Stimulated activated CD4-positive, alpha-beta T cell treated with anti-CD3 and anti-CD28 coated beads, Interleukin-1b, Interleukin-23, amount 100 ng/mL, for 1 hour (primary cell): ENCODE measurements at regions not wholly inside any gene's neighbourhood (a gene's known extent, or its start where the extent isn't known, plus 50 kb on each side); places are given as distances from the start of the nearest gene placed in this dataset.
"Not testable (repeated sequence)": the region's sequence is repeated elsewhere in the genome, so short reads cannot be mapped to it uniquely, and the experiment has no call there.

Experiments used
- DNase-seq, 2 donors: peaks; one replicate each; pipeline ENCODE4 v3.0.0-alpha.2; 2020; ENCODE audit warnings: low read depth in 2 of 2

DNA sequence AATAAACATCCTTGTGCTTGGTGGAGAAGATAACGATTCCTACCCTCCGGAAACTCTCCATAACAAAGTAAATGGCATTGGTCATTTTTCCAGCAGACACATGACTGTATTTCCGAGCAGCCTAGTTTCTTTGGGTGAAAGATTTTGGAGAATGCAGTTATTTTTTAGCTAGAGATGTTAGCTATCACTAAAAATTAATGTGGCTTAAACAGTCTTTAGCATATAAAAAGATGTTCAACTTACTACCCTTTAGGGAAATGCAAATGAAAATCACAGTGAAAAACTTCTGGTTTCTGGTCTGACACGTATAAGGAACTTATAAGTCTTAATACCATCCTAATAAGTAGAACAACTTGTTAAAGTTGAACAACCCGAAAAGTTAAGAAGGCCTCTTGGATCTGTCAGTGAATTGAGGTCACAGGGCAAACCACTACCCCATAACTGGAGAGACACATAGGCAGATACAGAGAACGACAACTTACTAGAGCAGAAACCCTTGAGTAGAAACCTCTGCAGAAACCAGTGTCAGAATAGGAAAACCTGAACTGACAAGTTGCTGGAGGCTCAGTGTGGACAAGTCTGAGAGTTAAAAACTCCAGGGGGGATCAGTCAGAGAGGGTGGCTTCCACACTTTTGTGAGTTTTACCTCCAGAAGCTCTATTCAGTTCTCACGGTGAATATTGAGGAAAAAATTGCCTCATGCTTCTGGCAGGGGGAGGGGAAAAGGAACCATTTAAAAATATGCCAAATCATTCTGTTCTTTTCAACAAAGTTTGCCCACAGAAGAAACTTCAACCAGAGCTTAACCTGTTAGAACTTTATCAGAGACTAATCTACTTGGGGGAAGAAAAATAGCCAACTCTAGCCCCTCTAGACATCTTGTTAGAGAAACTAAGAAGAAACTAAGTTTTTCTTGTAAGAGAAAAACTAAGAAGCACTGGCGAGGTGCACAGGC, 325.2 kb upstream of the RPS23 start:
- no peak for DNase-seq

DNA sequence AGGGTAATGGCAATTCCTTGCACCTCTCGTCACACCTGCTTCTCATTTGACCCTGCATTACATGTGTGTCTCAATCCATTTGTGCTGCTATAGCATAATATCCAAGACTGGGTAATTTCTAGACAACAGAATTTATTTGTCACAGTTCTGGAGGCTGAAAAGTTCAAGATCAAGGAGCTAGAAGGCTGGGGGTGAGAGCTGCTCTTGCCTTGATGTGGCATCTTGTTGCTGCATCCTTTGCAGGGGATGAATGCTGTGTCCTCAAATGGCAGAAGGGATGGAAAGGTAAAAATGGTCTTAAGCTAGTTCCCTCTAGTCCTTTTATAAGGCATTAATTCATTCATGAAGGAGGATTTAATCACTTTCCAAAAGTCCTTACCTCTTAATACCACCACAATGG, 323.7 kb upstream of the RPS23 start:
- DNase-seq: no peak

DNA sequence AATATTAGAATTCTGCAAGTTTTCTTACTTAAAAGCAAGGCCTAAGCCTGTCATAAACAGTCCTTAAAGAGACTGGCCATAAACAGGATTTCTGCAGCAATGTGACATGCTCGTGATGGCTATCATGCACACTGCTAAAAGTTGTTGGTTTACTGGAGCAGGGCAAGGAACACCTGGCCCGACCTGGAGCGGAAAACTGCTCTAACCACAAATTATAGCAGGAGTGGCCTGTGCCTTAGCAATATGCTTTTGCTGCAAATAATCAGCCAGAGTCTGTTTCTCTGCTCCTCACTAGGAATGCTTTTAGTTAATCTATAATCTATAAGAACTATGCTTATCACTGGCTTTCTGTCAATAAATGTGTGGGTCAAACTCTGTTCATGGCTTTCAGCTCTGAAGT, 322.9 kb upstream of the RPS23 start:
- no peak for DNase-seq

DNA sequence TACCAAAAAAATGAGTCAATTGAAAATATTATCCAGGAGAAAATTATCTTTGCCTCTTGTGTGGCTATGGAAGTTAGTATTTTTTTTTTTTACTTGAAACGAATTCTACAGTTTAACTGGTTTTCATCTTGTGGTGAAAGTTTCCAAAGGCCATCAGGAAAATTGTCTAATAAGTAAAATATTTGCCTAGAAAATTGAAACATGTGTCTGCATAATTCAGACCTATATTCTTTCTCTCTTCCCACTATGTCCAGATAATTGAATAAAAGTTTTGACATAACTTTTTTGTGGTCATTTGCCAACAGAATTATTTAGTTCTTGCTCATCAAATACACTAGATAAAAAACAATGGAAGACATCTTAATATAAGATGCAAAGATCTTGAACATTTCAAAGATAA, 321.5 kb upstream of the RPS23 start:
- no peak for DNase-seq

DNA sequence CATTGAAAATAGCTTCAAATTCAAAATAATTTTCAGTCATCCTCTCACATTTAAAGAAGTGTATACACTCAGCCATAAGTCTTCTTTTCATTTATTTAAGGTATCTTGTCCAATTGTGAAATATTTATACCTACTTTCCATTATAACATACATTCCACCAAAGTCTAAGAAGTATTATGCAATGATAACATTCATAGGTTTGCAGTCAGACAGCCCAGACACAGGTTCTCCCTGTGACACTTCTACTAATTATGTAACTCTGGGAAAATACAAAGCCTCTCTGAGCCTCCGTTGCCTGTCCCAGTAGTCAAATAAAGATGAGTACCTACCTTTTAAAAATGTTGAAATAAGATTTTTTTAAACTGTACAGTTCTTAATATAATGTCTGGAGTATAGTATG, 320.9 kb upstream of the RPS23 start:
- no peak for DNase-seq

DNA sequence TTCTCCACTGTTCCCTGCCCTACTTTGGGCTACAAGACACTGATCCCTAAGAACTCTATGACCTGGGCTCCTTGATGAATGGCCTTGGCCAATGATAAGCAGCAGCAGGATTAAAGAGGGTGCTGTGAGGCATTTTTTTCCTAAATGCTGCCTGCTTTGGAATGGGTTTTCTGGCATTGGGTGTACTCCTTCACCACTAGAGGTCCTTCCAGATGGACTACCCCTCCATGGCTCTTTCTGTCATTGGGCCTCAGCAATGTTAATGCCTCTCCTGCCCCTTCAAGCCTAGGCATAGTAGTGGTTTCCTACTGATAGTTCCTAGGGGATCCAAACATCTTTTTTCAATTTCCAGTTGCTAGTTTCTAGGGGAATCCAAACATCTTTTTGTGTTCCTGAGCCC, 319.3 kb upstream of the RPS23 start:
- DNase-seq: no peak

DNA sequence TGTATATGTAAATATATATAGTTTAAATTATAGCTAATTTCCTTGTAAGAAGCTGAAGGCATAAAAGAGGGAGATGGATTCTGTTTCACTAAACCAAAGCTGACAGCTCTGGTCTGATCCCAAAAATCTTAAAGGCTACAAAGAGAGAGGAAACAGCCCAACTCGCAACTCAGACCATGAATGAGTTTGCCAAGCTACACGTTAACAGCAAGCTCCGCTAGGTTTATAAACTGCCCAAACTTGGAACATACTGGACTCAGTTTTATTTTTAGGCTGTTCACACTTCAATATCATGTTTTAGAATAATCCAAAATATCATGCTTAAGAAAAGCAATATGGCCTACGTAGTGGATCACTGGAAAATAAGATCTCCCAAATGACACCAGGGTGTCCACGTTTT, 318.3 kb upstream of the RPS23 start:
- no peak for DNase-seq

DNA sequence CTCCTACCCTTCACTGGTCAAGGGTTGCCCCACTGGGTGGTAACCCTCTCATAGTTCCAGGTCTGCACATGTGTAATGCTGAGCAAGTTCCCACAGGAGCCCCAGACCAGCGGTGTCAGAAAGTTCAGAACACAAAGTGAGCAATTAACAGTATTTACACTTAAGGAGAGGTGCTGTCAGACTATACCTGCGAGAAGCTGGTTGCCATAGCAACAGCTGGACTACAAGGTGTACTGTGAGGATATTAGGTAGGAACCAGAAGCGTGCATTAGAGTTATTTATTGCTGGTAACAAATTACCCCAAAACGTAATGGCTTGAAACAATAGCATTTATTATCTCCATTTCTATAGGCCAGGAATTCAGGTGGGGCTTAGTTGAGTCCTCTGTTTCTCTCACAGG, 317.0 kb upstream of the RPS23 start:
- no peak for DNase-seq

DNA sequence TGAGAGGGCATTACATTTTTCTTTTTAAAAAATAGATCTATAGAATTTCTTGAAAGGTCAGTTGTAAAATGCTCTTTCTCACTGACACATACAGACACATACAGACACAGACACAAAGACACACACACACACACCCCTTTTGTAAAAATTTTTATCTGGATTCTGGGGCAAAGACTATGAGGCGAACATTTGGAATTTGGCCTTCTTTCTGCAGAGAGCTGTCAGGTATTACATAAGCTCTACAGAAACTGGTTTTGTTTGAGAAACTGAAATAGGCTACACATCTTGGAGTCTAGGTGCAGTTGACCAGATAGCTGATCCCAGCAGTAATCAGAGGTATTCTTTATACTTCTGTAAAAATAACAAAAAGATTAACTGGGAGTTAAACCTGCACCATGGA, 315.9 kb upstream of the RPS23 start:
- DNase-seq: no peak

DNA sequence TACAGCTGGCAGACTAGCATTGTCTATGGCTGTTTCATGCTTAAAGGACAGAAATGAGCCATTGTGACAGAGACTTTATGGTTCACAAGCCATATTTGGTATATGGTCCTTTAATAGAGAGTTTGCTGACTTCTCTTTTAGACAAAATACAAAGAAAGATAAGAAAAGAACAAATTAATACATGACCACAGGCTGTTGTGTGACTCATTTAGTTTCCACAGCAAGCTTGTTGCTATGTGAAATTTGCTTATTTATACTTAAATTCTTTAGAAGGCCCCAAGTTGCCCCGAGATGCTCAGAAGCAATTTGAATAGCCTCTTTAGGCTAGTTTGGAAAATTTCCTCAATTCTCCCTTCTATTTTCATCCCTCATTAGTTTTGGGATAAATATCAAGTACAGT, 315.3 kb upstream of the RPS23 start:
- no peak for DNase-seq

DNA sequence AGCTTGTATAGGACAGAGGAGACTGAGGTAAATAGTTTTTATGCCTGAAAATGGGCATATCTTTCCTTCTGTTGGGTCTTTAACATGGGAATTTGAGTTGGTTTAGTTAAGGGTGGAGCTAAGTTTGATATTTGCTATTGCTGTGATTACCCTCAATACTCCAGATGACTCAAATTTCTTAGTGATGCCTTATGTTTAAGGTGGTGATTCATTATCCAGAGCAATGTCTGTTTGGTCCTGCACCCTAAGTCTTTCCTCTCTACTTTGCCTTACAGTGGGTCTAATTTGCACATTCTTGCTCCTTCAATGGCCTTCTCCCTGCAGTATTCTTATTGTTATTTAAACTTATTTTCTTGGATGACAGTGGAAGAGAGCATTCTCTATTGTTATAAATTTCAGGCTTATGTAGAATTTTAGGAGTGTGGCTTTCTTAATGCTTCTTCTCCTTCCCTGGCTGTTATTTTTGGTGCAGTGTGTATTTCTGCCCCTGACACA, 312.9 kb upstream of the RPS23 start:
- no peak for DNase-seq

DNA sequence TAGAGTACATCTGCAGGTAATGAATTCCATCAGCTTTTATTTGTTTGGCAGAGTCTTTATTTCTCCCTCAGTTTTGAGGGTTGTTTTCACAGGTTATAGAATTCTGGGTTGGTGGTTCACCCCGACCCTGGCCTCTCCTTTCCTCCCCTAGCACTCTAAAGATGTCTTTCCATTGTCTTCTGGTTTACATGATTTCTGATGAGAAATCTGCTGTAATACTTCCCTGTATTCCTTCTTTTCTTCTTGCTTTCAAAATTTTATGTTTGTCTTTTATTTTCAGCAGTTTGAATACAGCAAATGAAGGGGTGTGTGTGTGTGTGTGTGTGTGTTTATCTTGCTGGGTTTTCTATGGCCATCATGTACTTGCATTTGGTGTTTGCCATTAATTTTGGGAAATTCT, 312.0 kb upstream of the RPS23 start:
- no peak for DNase-seq

DNA sequence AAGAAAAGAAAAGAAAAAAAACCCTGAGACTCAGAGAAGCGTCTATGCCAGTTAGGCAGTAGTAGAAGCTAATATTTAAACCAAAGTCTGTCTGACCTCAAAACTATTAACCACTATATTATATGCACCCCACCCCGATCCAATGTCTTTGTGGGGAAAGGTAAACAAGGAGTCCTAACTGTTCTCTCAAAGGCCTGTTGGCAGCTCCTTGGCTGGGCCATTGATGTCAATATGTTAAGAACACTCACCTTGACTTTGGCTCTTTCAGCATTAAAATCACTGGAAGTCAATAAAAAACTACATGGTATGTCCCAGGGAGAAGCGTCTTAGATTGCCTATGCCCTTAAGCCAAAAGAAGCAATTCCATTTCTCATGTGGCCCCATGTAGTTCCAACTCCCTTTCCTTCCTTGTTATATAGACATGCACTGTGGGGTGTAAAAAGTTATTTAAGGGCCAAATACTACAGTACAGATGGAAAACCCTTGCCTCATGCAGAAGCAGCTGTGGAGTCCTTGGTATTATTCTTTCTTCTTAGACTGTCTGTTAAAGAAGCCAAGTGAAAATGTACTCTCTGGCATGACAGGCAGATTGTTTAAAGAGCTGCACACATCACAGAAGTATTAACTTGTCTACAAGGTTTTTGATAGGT, 308.6 kb upstream of the RPS23 start:
- DNase-seq: no peak

DNA sequence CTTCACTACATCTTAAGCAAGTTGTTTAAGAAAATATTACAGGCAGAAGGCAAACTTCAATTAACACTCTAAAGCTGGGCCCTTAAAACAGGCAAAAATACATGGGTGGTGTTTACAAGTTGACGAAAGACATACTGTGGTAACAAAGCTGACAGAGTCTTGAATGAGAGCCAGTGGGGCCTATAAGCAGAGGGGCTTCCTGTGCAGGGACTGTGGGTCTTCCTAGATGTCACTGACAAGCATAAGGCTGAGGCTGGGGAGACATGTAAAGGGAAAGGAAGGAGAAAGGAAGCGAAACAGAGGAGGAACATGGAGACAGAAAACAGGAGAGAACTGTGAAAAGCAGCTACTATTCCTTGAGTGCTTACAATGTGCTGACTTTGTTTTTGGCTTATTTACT, 308.0 kb upstream of the RPS23 start:
- no peak for DNase-seq

DNA sequence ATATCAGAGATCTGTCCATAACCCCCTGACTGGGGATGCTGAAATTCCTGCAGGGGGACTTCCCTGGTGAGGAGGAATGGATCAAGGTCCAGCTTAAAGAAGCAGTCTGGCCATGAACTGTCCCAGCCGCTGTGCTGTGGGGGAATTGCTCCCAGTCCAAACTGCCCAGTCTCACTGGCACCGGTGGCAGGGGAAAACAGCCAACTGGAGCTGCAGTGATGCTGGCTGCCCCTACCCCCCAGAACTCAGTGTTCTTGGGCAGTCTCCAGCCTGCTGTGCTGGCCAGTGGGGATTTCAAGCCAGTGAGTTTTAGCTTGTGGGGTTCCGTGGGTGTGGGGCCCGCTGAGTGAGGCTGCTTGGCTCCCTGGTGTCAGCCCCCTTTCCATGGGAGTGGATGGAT, 306.5 kb upstream of the RPS23 start:
- DNase-seq: no peak

DNA sequence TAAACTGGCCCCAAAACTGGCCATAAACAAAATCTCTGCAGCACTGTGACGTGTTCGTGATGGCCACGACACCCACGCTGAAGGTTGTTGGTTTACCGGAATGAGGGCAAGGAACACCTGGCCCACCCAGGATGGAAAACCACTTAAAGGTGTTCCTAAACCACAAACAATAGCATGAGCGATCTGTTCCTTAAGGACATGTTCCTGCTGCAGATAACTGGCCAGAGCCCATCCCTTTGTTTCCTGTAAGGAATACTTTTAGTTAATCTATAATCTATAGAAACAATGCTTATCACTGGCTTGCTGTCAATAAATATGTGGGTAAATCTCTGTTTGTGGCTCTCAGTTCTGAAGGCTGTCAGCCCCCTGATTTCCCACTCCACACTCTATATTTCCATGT, 305.2 kb upstream of the RPS23 start:
- DNase-seq: not testable (repeated sequence)

DNA sequence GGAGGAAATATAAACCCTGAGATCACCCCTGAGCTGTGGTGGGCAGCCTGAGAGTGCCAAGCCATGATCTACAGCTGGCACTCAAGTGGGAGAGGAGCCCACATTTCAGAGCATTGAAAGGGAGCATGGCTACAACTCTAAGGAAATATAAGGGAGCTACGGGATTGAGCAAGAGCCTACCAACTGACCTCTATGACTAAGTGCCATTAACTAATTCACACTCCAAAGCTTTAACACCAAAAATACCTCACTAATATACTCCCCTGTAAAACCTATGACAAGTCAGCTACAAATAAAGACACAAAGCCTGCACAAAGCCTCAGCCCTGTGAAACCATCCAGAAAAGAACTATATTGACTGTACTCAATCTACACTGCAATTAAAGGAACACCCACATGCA, 286.8 kb upstream of the RPS23 start:
- no peak for DNase-seq

DNA sequence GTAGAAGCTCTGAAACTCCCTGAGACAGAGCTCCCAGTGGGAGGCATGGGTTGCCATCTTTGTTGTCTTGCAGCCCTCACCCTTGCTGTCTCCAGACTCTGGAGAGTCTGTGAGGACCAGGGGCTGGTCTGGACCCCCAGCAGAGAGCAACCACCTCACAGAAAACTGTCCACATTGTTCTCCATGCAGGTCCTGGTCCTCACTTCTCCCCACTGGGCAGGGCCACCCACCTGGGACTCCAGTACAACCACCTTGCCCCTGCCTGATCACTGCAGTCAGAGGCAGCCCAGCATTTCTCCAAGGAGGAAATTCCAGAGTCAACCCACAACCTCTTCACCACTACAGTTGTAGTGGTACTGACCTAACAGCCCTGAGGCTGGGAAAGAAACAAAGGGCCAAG, 285.6 kb upstream of the RPS23 start:
- DNase-seq: no peak

DNA sequence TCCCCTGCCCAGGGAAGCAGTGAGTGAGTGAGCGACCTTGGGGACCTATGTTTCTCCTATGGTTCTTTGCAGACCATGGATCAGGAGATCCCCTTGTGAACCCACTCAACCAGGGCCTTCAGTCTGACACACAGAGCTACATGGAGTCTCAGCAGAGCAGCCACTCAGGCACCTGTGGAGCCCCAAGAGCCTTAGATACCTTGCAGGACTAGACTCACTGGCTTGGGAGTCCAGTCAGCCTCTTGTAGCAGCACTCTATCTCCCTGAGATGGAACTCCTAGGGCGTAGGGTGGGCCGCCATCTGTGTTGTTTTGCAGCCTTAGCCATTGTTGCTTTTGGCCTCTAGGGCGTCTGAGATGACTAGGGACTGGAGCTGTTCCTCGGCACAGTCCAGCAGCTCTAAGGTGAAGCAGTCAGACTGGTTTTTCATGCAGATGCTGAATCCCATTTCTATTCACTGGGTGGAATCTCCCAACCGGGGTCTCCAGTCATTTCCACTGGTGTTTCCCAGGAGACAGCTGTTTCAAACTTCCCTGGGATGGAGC, 284.6 kb upstream of the RPS23 start:
- DNase-seq: no peak

DNA sequence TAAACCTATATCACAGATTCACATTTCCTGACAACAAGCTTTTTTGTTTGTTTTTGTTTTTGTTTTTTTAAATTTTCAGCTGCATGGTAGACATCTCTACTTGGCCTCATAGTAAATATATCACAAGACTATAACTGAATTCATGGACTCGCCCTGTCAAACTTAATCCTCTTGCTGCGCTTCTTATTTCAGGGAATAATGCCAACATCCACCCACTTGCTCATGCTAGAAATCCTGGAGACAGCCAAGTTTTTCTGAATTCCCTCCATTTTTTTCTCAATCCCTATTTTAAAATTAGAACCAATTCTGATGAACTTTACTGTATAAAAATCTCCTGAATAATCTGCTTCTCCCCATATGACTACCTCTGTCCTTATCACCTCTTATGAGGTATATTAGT, 283.6 kb upstream of the RPS23 start:
- no peak for DNase-seq

DNA sequence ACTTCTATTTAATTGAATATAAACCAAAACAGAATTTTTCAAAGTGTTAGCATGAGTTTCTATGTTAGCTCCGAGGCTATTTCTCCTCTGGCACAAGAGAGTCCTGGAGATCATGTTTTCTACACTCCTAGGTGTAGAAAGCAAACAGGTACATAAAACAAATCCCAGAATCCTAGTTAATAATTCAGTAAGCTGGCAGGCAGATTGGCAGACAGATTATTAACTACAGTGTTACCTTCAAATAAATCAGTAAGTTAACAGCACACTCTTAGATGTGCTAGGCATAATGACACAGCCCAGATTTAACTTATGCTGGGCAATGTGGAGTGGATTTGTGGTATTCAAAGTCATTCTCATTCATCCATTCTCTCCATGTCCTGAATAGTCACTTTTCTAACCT, 282.8 kb upstream of the RPS23 start:
- no peak for DNase-seq

DNA sequence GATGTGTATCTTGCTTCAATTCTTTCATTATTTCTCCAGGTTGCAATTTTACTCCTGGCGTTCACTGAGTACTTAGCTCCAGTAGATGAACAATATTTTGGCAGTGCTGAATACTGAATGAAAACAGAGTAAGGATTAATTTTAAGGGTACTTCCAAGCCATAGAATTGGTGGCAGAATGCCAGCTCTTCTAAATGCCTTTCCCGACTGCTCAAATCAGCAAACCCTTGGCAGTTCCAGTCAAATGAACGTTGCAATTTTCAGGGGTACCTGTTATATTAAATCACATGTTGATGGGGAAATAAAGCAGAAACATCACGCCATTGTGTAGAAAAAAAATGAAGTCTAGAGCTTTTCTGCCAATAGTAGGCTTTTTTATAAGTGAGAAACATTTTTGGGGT, 282.4 kb upstream of the RPS23 start:
- no peak for DNase-seq

DNA sequence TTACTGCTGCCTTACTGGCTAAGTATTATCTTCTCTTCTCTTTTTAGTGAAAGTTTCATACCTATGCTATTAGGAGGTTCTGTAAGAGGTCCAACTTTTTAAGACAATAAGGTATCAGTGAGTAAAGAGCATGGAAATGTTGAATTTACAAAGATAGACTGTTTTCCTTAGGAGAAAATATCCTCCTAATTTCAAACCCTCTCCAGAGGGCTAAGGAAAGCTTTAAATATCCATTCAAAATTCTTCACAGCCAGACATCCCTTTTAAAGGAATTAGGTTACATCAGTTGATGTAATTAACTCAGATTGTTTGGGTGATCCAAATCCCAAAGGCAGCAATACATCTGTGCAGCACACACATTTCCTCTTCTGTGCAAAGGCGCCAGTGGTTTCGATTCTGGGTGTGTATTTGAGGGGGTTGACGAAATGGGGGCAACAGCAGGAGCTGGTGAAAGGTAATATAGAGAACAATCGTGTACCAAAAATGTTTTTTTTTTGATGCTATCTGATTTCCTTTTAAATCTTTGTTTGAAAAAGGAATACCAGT, 273.8 kb upstream of the RPS23 start:
- DNase-seq: no peak
